Mesenchymal stem cell (in vitro differentiated cells and primary cell): ENCODE measurements at regions not wholly inside any gene's neighbourhood (a gene's known extent, or its start where the extent isn't known, plus 50 kb on each side); places are given as distances from the start of the nearest gene placed in this dataset.
A peak's percentile ranks its signal among the peaks of the same experiment; 100 is the strongest.

Experiments
- DNase-seq: peaks from one replicate; pipeline ENCODE4 v3.0.0-alpha.2; 2013
- H2AFZ ChIP-seq: one replicate; pipeline ENCODE4 v1.6.1; 2013; ENCODE audit warnings: low read depth, mild to moderate bottlenecking, control low read depth, inconsistent platforms, low read length, moderate library complexity
- H2AK5ac ChIP-seq: 2 replicates; pipeline ENCODE4 v1.6.1; 2013; ENCODE audit warnings: low read length, moderate library complexity, mild to moderate bottlenecking, inconsistent platforms; ENCODE audit not compliant: severe bottlenecking
- H2BK120ac ChIP-seq: one replicate; pipeline ENCODE4 v1.6.1; 2013; ENCODE audit warnings: low read depth, mild to moderate bottlenecking, inconsistent platforms, low read length, moderate library complexity
- H2BK12ac ChIP-seq, 2 experiments: one replicate each; pipeline ENCODE4 v1.6.1; 2013; ENCODE audit warnings: inconsistent platforms in 2 of 2, low read length in 2 of 2, mild to moderate bottlenecking in 2 of 2, moderate library complexity in 2 of 2, control low read depth in 1 of 2
- H2BK15ac ChIP-seq: one replicate; pipeline ENCODE4 v1.6.1; 2013; ENCODE audit warnings: mild to moderate bottlenecking, low read depth, inconsistent platforms; ENCODE audit not compliant: poor library complexity, severe bottlenecking
- H2BK5ac ChIP-seq: 2 replicates; pipeline ENCODE4 v1.6.1; 2013; ENCODE audit warnings: low read depth, mild to moderate bottlenecking, low read length, control low read depth, inconsistent platforms; ENCODE audit not compliant: poor library complexity, severe bottlenecking
- H3K14ac ChIP-seq, 2 experiments: one replicate each; pipeline ENCODE4 v1.6.1; 2013; ENCODE audit warnings: inconsistent platforms in 2 of 2, low read length in 2 of 2, control low read depth in 1 of 2, mild to moderate bottlenecking in 1 of 2, moderate library complexity in 1 of 2
- H3K18ac ChIP-seq, 2 experiments: one replicate each; pipeline ENCODE4 v1.6.1; 2013; ENCODE audit warnings: inconsistent platforms in 2 of 2, low read length in 2 of 2, control low read depth in 1 of 2, low read depth in 1 of 2, mild to moderate bottlenecking in 1 of 2
- H3K23ac ChIP-seq, 2 experiments: one replicate each; pipeline ENCODE4 v1.6.1; 2013; ENCODE audit warnings: inconsistent platforms in 2 of 2, low read length in 2 of 2, mild to moderate bottlenecking in 2 of 2, moderate library complexity in 2 of 2, control low read depth in 1 of 2
- H3K27ac ChIP-seq: 2 replicates; pipeline ENCODE4 v1.5.1; 2013; ENCODE audit warnings: mild to moderate bottlenecking, moderate library complexity, low read length, control low read depth, inconsistent platforms; ENCODE audit not compliant: poor library complexity, severe bottlenecking
- H3K27me3 ChIP-seq, 2 experiments: 2 replicates each; pipeline versions ENCODE4 v1.6.1 to v1.7.0; 2013; ENCODE audit warnings: low read length in 2 of 2, mild to moderate bottlenecking in 2 of 2, moderate library complexity in 2 of 2, control low read depth in 1 of 2, inconsistent platforms in 1 of 2; ENCODE audit not compliant: control insufficient read depth in 1 of 2, insufficient read depth in 1 of 2
- H3K36me3 ChIP-seq, 2 experiments: 2 replicates each; pipeline versions ENCODE4 v1.6.1 to v1.7.0; 2013; ENCODE audit warnings: low read length in 2 of 2, control low read depth in 1 of 2, inconsistent platforms in 1 of 2, low read depth in 1 of 2, mild to moderate bottlenecking in 1 of 2; ENCODE audit not compliant: insufficient read depth in 2 of 2, control insufficient read depth in 1 of 2
- H3K4ac ChIP-seq, 2 experiments: one replicate each; pipeline ENCODE4 v1.6.1; 2013; ENCODE audit warnings: inconsistent platforms in 2 of 2, low read length in 2 of 2, mild to moderate bottlenecking in 2 of 2, moderate library complexity in 2 of 2, control low read depth in 1 of 2, low read depth in 1 of 2
- H3K4me1 ChIP-seq: 2 replicates; pipeline ENCODE4 v1.6.1; 2013; ENCODE audit warnings: low read depth, low read length, control low read depth; ENCODE audit not compliant: control insufficient read depth, insufficient read depth
- H3K4me2 ChIP-seq: 2 replicates; pipeline ENCODE4 v1.6.1; 2013; ENCODE audit warnings: low read length, mild to moderate bottlenecking, inconsistent platforms; ENCODE audit not compliant: poor library complexity, severe bottlenecking
- H3K4me3 ChIP-seq, 2 experiments: 2 replicates each; pipeline versions ENCODE4 v1.5.1 to v1.7.0; 2013; ENCODE audit warnings: low read length in 2 of 2, mild to moderate bottlenecking in 2 of 2, control low read depth in 1 of 2, low read depth in 1 of 2; ENCODE audit not compliant: insufficient read depth in 1 of 2
- H3K79me1 ChIP-seq: replicated peaks from 2 replicates; pipeline ENCODE4 v1.6.1; 2013; ENCODE audit warnings: mild to moderate bottlenecking, control low read depth, low read length, inconsistent platforms; ENCODE audit not compliant: poor library complexity, severe bottlenecking
- H3K9ac ChIP-seq: 2 replicates; pipeline ENCODE4 v1.7.0; 2013; ENCODE audit warnings: mild to moderate bottlenecking, low read length, moderate library complexity
- H3K9me3 ChIP-seq: 2 replicates; pipeline ENCODE4 v1.7.0; 2013; ENCODE audit warnings: mild to moderate bottlenecking, low read length; ENCODE audit not compliant: control insufficient read depth
- H4K8ac ChIP-seq: one replicate; pipeline ENCODE4 v1.6.1; 2013; ENCODE audit warnings: inconsistent platforms, mild to moderate bottlenecking, low read length, moderate library complexity
- H4K91ac ChIP-seq: one replicate; pipeline ENCODE4 v1.6.1; 2013; ENCODE audit warnings: mild to moderate bottlenecking, low read length, inconsistent platforms
- WGBS: methylation state at CpG from one replicate; pipeline ENCODE4 v1.1.7; 2013; ENCODE audit warnings: mixed read lengths; 5-methylcytosine and 5-hydroxymethylcytosine counted together

DNA sequence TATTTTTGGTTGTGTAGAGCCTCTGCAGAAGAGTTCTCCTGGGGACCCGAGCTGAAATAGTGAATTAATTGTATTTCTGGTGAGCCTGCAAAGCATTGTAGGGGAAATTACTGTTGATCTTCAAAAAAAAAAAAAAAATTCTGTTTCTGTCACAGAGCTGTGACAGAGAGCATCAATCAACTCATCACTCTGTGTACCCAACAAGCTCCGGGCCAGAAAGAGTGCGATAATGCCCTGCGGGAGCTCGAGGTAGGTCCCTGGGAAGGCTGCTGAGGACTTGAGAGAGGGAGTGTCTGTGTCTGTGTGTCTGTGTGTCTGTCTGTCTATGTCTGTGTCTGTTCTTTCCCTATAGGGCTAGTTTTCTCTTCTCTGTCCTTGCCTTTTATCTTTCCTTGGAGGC, 294.4 kb upstream of the TPM1 start:
- Histone ChIP-seq H3K4ac (no peak overlapping the region), H3K9me3 (no peaks in the 10 kb centered on the region), H3K36me3 (peaks cover 0 to 32% of the 10 kb centered on the region in 2 experiments), H2BK120ac (no peak overlapping the region), H4K91ac (no peak overlapping the region), H2BK12ac (no peak overlapping the region), H3K4me3 (no peak overlapping the region), H4K8ac (no peak overlapping the region), H2AFZ (no peak overlapping the region), H2BK5ac (no peak overlapping the region), H3K23ac (no peak overlapping the region), H3K9ac (no peak overlapping the region), H3K27me3 (no peaks in the 10 kb centered on the region), H3K14ac (no peak overlapping the region), H3K4me2 (no peak overlapping the region), H3K18ac (no peak overlapping the region), H2AK5ac (no peak overlapping the region), H2BK15ac (no peak overlapping the region), H3K4me1 (peaks cover 5% of the 10 kb centered on the region), H3K27ac (no peak overlapping the region), H3K79me1 (no peaks in the 10 kb centered on the region)
- 92% methylated on average over 4 of the region's 5 CpGs for WGBS
- DNase-seq: no peak

DNA sequence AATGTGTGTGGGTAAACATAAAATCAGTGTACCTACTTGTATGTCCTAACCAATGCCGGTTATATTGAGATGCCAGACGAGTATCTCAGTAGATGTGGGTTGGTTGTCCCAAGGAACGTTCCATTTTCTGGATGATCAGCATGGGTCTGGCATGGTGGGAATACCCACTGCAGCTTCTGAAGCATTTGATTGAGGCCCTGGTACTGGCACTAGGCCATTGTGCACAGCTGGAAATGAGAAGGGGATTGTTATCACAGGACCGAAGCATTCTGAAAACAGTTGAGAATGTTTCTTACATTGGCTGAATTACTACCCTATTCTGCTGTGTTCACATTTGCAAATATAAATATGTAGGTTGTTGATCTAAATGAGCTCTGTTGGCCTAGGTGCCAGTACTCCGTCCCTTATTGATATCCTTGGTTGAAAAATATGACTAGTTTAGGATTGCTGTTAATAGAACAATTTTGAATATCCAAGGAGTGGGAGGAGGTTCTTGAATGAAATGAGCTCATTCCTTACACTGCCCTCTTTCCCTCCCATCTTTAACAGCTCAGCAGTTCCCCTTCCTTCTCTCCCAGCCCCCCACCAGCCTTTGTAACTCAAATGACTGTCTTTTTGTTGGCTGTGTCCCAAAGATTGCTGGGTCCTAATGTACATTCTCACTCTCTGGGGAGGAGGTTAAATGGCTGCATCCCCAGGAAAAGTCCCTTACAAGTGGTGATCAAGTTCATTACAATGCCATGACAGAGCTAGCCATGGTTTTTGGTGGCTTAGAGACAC, 293.3 kb upstream of the TPM1 start:
- no peak overlapping the region for H3K14ac ChIP-seq
- no peak overlapping the region for H2BK120ac ChIP-seq
- no peak overlapping the region for H3K4me2 ChIP-seq
- no peak overlapping the region for H3K9ac ChIP-seq
- no peak overlapping the region for H3K4me3 ChIP-seq
- H2BK5ac ChIP-seq: no peak overlapping the region
- no peak overlapping the region for H3K18ac ChIP-seq
- H3K9me3 ChIP-seq: no peaks in the 10 kb centered on the region
- no peak overlapping the region for H2AFZ ChIP-seq
- no peaks in the 10 kb centered on the region for H3K79me1 ChIP-seq
- H4K91ac ChIP-seq: no peak overlapping the region
- H2AK5ac ChIP-seq: peak overlapping the region; percentile 1
- H3K4ac ChIP-seq: no peak overlapping the region
- H2BK12ac ChIP-seq: no peak overlapping the region
- H3K27ac ChIP-seq: no peak overlapping the region
- H3K36me3 ChIP-seq: peaks cover 3 to 43% of the 10 kb centered on the region in 2 experiments
- H4K8ac ChIP-seq: no peak overlapping the region
- H2BK15ac ChIP-seq: no peak overlapping the region
- H3K27me3 ChIP-seq: no peaks in the 10 kb centered on the region
- DNase-seq: no peak
- H3K4me1 ChIP-seq: peaks cover 10% of the 10 kb centered on the region
- WGBS: 97% methylated on average over 3 of the region's 5 CpGs
- H3K23ac ChIP-seq: no peak overlapping the region

DNA sequence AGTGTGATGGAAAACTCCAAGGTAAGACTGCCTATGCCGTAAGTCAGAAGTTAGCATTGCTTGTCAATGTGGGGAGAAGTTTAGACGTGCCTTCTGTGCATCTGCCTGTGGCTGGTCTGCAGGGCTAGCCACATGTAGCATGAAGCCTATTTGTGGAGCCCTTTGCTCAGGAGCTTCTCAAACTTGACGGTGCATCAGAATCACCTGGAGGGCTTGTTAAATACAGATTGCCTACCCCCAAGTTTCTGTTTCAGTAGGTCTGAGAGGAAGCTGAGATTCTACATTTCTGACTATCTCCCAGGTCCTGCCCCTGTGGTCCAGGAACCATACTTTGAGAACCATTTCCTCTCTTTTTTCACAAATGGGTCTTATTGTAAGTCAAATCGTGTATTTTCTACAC, 292.1 kb upstream of the TPM1 start:
- Histone ChIP-seq H3K9me3 (no peaks in the 10 kb centered on the region), H3K27ac (no peak overlapping the region), H2BK12ac (no peak overlapping the region), H3K4me1 (peaks cover 13% of the 10 kb centered on the region), H3K14ac (no peak overlapping the region), H2BK120ac (no peak overlapping the region), H3K18ac (no peak overlapping the region), H3K9ac (no peak overlapping the region), H3K4me3 (no peak overlapping the region), H2AK5ac (no peak overlapping the region), H3K4ac (no peak overlapping the region), H2AFZ (no peak overlapping the region), H3K4me2 (no peak overlapping the region), H3K23ac (no peak overlapping the region), H2BK15ac (no peak overlapping the region), H3K36me3 (peaks cover 9 to 53% of the 10 kb centered on the region in 2 experiments), H4K91ac (no peak overlapping the region), H2BK5ac (no peak overlapping the region), H3K79me1 (no peaks in the 10 kb centered on the region), H3K27me3 (no peaks in the 10 kb centered on the region), H4K8ac (no peak overlapping the region)
- 95% methylated on average over 4 of the region's 4 CpGs for WGBS
- no peak for DNase-seq

DNA sequence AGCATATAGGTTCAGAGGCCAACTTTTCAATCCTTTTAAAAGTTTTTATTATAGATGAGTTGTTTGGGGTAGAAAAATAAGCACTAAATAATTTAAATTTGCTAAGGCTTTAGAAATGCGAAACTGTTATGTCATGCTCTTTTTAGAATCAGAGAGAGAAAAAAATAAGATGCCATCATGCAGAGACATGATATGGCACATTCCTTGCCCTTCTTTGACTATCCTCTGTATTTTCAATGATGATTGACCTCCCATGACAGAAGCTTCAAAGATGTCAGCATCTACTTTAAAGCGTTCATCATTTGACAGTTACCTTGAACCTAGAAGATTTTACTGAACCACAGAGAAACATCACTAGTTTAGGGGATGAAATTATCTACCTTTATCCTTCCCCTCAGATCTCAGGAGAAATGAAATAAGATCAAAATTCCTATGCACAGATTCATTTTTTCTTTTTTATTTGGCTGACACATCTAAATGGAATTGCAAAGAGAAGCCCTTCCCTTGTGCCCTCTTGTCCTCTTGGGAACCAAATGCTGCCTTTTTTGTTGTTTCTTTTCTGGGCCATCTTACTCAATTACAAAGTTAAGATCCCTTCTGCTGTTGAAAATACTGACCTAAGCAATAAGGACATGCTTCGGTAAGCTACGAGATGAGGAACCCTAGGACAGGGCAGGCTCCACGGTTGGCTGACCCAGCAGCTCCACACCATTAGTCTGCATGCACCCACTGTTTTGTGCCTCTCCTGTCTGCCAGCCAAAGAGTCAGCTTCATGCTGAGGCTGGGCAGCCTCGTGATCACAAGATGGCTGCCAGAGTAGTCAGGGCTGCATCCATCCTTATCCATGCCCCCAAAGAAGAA, 289.7 kb upstream of the TPM1 start:
- Histone ChIP-seq H2BK15ac (no peak overlapping the region), H2AK5ac (peak overlapping the region; percentile 2), H3K4me2 (no peak overlapping the region), H4K8ac (no peak overlapping the region), H3K4me1 (peaks cover 18% of the 10 kb centered on the region), H3K79me1 (no peaks in the 10 kb centered on the region), H3K9ac (peak overlapping the region; percentile 18), H3K9me3 (no peaks in the 10 kb centered on the region), H3K14ac (no peak overlapping the region), H4K91ac (no peak overlapping the region), H3K4me3 (no peak overlapping the region), H3K36me3 (peaks cover 17 to 69% of the 10 kb centered on the region in 2 experiments), H3K27ac (peak overlapping the region; percentile 47), H2AFZ (no peak overlapping the region), H3K4ac (no peak overlapping the region), H3K18ac (no peak overlapping the region), H2BK120ac (no peak overlapping the region), H3K23ac (no peak overlapping the region), H2BK12ac (no peak overlapping the region), H2BK5ac (no peak overlapping the region), H3K27me3 (no peaks in the 10 kb centered on the region)
- DNase-seq: no peak
- 98% methylated on average over 6 of the region's 6 CpGs for WGBS
